ENCODE measurements at regions not wholly inside any gene's neighbourhood (a gene's known extent, or its start where the extent isn't known, plus 50 kb on each side); places are given as distances from the start of the nearest gene placed in this dataset.
"Not testable (repeated sequence)": the region's sequence is repeated elsewhere in the genome, so short reads cannot be mapped to it uniquely, and the experiment has no call there.

GRCh38 chr4:52157071-52157470, 106.0 kb downstream of the SPATA18 start:
- TF ChIP-seq JUN (IDR thresholded peaks at IDR 0.05; ENCODE audit: borderline replicate concordance, insufficient read depth, insufficient read length, low read depth); CTCF (IDR thresholded peaks at IDR 0.05; ENCODE audit: extremely low read depth in 1 of 2, insufficient read depth in 1 of 2, low read depth in 1 of 2, low read length in 2 of 2); POLR2AphosphoS5 (IDR thresholded peaks at IDR 0.05; ENCODE audit: insufficient read depth, low read depth, low read length); FOS (IDR thresholded peaks at IDR 0.05; ENCODE audit: borderline replicate concordance, insufficient read depth, low read length); EZH2 (IDR thresholded peaks at IDR 0.05; ENCODE audit: borderline replicate concordance, low read depth, low read length, severe bottlenecking); POLR2A (IDR thresholded peaks at IDR 0.05; ENCODE audit: low read depth, low read length); MYC (IDR thresholded peaks at IDR 0.05; ENCODE audit: low read depth, low read length): not testable (repeated sequence)
- TF ChIP-seq, protein P1, sequence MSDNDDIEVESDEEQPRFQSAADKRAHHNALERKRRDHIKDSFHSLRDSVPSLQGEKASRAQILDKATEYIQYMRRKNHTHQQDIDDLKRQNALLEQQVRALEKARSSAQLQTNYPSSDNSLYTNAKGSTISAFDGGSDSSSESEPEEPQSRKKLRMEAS (IDR thresholded peaks at IDR 0.05; ENCODE audit: insufficient read depth, insufficient read length): not testable (repeated sequence)
